ENCODE measurements at regions not wholly inside any gene's neighbourhood (a gene's known extent, or its start where the extent isn't known, plus 50 kb on each side); places are given as distances from the start of the nearest gene placed in this dataset.

DNA sequence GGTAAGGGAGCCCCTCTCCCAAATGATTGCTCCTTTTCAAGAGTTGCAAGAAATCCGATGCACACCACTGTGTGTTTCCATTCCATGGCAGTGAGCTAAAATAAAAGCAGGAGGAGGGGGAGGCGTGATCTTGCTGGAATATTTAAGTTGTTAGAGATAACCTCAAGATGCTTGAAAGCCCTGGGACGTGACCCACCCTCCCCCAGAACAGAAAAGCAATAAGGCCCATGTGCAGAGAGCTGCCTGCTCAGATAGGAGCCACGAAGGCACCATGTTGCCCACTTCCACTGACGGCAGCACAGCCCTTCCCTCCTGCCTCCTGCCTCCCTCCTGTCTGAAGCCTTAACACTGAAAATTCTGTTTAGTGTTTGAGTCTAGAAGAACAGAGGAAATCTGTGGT lies 432.6 kb upstream of the CDH4 start:
- POLR2A ChIA-PET (ENCODE audit: unreplicated experiment) = no interaction called here
- TF ChIP-seq MXI1 (IDR thresholded peaks at IDR 0.05; ENCODE audit: borderline replicate concordance, low read depth, low read length) (no peak), CHD1 (IDR thresholded peaks at IDR 0.05; ENCODE audit: low read depth, low read length) (no peak), RCOR1 (IDR thresholded peaks at IDR 0.05; ENCODE audit: insufficient replicate concordance, low read length) (no peak), RAD21 (IDR thresholded peaks at IDR 0.05; ENCODE audit: low read length) (no peak), MAZ (IDR thresholded peaks at IDR 0.05; ENCODE audit: borderline replicate concordance, low read depth, low read length) (no peak), CEBPB (IDR thresholded peaks at IDR 0.05; ENCODE audit: low read depth, low read length) (no peak), MAFK (IDR thresholded peaks at IDR 0.05; ENCODE audit: low read depth, low read length) (no peak), POLR2A (IDR thresholded peaks at IDR 0.05; ENCODE audit: low read depth, low read length) (no peak), SMC3 (IDR thresholded peaks at IDR 0.05; ENCODE audit: low read depth, low read length) (no peak), NFE2L2 (IDR thresholded peaks at IDR 0.05; ENCODE audit: low read depth, low read length) (no peak), FOS (IDR thresholded peaks at IDR 0.05; ENCODE audit: low read depth, low read length) (no peak), BHLHE40 (IDR thresholded peaks at IDR 0.05; ENCODE audit: low read depth, low read length) (no peak), RFX5 (IDR thresholded peaks at IDR 0.05; ENCODE audit: low read depth, low read length) (no peak)
- TF ChIP-seq, protein P1, sequence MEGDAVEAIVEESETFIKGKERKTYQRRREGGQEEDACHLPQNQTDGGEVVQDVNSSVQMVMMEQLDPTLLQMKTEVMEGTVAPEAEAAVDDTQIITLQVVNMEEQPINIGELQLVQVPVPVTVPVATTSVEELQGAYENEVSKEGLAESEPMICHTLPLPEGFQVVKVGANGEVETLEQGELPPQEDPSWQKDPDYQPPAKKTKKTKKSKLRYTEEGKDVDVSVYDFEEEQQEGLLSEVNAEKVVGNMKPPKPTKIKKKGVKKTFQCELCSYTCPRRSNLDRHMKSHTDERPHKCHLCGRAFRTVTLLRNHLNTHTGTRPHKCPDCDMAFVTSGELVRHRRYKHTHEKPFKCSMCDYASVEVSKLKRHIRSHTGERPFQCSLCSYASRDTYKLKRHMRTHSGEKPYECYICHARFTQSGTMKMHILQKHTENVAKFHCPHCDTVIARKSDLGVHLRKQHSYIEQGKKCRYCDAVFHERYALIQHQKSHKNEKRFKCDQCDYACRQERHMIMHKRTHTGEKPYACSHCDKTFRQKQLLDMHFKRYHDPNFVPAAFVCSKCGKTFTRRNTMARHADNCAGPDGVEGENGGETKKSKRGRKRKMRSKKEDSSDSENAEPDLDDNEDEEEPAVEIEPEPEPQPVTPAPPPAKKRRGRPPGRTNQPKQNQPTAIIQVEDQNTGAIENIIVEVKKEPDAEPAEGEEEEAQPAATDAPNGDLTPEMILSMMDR (conservative IDR thresholded peaks at IDR 0.05; ENCODE audit: low read depth, low read length) = no peak
- TF ChIP-seq, protein P2, sequence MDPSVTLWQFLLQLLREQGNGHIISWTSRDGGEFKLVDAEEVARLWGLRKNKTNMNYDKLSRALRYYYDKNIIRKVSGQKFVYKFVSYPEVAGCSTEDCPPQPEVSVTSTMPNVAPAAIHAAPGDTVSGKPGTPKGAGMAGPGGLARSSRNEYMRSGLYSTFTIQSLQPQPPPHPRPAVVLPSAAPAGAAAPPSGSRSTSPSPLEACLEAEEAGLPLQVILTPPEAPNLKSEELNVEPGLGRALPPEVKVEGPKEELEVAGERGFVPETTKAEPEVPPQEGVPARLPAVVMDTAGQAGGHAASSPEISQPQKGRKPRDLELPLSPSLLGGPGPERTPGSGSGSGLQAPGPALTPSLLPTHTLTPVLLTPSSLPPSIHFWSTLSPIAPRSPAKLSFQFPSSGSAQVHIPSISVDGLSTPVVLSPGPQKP (IDR thresholded peaks at IDR 0.05; ENCODE audit: borderline replicate concordance, low read depth, low read length) = no peak
- TF ChIP-seq, protein P3, sequence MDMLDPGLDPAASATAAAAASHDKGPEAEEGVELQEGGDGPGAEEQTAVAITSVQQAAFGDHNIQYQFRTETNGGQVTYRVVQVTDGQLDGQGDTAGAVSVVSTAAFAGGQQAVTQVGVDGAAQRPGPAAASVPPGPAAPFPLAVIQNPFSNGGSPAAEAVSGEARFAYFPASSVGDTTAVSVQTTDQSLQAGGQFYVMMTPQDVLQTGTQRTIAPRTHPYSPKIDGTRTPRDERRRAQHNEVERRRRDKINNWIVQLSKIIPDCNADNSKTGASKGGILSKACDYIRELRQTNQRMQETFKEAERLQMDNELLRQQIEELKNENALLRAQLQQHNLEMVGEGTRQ (IDR thresholded peaks at IDR 0.05; ENCODE audit: low read depth, low read length) = no peak
- Histone ChIP-seq H3K9ac (ENCODE audit: low read depth, low read length) (no peak overlapping the region), H2BK120ac (ENCODE audit: low read depth, low read length) (no peak overlapping the region), H2BK5ac (ENCODE audit: low read depth, low read length, poor library complexity, severe bottlenecking) (no peak overlapping the region), H3K79me1 (ENCODE audit: low read depth in 1 of 2, low read length in 2 of 2) (no peaks in the 10 kb centered on the region), H2BK15ac (ENCODE audit: low read depth, low read length) (no peak overlapping the region), H3K18ac (ENCODE audit: low read depth, low read length) (no peak overlapping the region), H3K14ac (replicated peaks; ENCODE audit: low read depth, low read length) (no peak overlapping the region), H4K20me1 (ENCODE audit: insufficient read depth, low read length) (no peaks in the 10 kb centered on the region), H3K36me3 (ENCODE audit: control insufficient read depth, insufficient read depth, low read length) (no peaks in the 10 kb centered on the region), H3K4me3 (ENCODE audit: insufficient read depth, low read depth, low read length) (no peak overlapping the region), H2AK5ac (ENCODE audit: low read depth, low read length) (no peak overlapping the region), H3K27me3 (ENCODE audit: control insufficient read depth, insufficient read depth, low read length) (no peaks in the 10 kb centered on the region), H3K4ac (ENCODE audit: low read depth, low read length) (no peak overlapping the region), H3K4me2 (ENCODE audit: low read depth, low read length) (no peak overlapping the region), H3K9me1 (ENCODE audit: insufficient read depth, low read length) (no peaks in the 10 kb centered on the region), H4K5ac (ENCODE audit: low read depth, low read length) (no peak overlapping the region), H3K56ac (ENCODE audit: extremely low read depth, insufficient read depth, low read length) (no peak overlapping the region), H3K23ac (ENCODE audit: low read depth, low read length) (no peak overlapping the region), H2BK20ac (ENCODE audit: low read depth, low read length) (no peak overlapping the region), H2AK9ac (replicated peaks; ENCODE audit: low read depth, low read length, poor library complexity) (no peak overlapping the region), H3K9me3 (ENCODE audit: control insufficient read depth, insufficient read depth, low read length) (peaks cover 6% of the 10 kb centered on the region), H3K4me1 (ENCODE audit: control insufficient read depth, insufficient read depth, low read length) (no peaks in the 10 kb centered on the region), H4K8ac (ENCODE audit: low read depth in 2 of 2, low read length in 2 of 2) (no peak overlapping the region), H2AFZ (replicated peaks; ENCODE audit: low read length, poor library complexity) (no peak overlapping the region), H3K27ac (ENCODE audit: insufficient read depth, low read length) (no peak overlapping the region), H4K91ac (ENCODE audit: insufficient read depth, low read depth, low read length) (no peak overlapping the region)
- BruUV-seq (replicated peaks) = no TSS peak
- WGBS, 2 experiments (ENCODE audit: extremely low coverage in 2 of 2, insufficient read length in 1 of 2) = no CpG with 5 or more reads among the region's 5 CpGs
- no peak for ATAC-seq (ENCODE audit: low read depth)
- dilution Hi-C loops (cut with HindIII; ENCODE audit: low sequenced_read_pairs, unreplicated experiment) (no loop called here), intact Hi-C loops (cut with micrococcal nuclease) (no loop called here), in situ Hi-C loops (cut with MboI; ENCODE audit: low sequenced_read_pairs) (no loop called here)
- CTCF ChIA-PET = no interaction called here
- no peak for DNase-seq
